ENCODE measurements at regions not wholly inside any gene's neighbourhood (a gene's known extent, or its start where the extent isn't known, plus 50 kb on each side); places are given as distances from the start of the nearest gene placed in this dataset.

- no peak for TF ChIP-seq JUND (IDR thresholded peaks at IDR 0.05; ENCODE audit: low read depth)
- no peak for DNase-seq (ENCODE audit: low read depth in 1 of 2, low spot score in 1 of 2)
- in situ Hi-C loops (cut with HindIII; ENCODE audit: low pct_unique_long_range_greater_than_20kb, low sequenced_read_pairs): no loop called here
These were observed 54.0 kb upstream of the NTRK2 start for GRCh38 chr9:84615544-84615943.

- no peak for TF ChIP-seq JUND (IDR thresholded peaks at IDR 0.05; ENCODE audit: low read depth)
These were observed 52.0 kb upstream of the NTRK2 start for GRCh38 chr9:84617411-84618029.

More at GRCh38 chr9:84617411-84618029, 52.0 kb upstream of the NTRK2 start:
- no peak for DNase-seq (ENCODE audit: low read depth in 1 of 2, low spot score in 1 of 2)
- in situ Hi-C loops (cut with HindIII; ENCODE audit: low pct_unique_long_range_greater_than_20kb, low sequenced_read_pairs): no loop called here
